ENCODE measurements at regions not wholly inside any gene's neighbourhood (a gene's known extent, or its start where the extent isn't known, plus 50 kb on each side); places are given as distances from the start of the nearest gene placed in this dataset.

DNA sequence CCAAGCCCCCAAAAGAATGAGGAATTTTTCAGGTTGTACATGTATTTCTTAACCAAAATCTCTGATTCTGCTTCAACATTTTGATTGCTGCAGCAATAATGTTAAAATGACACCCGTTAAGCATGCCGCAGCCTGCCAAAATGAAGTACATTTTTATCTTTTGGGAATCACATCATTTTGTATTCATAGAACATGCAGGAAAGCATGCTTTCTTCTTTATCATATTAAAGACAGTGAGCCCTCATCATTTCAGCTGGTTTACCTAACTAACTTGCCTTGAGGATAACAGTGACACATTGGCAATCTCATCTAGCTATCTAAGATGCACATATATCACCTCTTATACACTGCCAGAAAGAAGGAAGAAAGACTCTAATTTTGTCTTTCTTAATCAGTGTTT is 299.2 kb downstream of the LTN1 start:
- TF ChIP-seq, protein P1, sequence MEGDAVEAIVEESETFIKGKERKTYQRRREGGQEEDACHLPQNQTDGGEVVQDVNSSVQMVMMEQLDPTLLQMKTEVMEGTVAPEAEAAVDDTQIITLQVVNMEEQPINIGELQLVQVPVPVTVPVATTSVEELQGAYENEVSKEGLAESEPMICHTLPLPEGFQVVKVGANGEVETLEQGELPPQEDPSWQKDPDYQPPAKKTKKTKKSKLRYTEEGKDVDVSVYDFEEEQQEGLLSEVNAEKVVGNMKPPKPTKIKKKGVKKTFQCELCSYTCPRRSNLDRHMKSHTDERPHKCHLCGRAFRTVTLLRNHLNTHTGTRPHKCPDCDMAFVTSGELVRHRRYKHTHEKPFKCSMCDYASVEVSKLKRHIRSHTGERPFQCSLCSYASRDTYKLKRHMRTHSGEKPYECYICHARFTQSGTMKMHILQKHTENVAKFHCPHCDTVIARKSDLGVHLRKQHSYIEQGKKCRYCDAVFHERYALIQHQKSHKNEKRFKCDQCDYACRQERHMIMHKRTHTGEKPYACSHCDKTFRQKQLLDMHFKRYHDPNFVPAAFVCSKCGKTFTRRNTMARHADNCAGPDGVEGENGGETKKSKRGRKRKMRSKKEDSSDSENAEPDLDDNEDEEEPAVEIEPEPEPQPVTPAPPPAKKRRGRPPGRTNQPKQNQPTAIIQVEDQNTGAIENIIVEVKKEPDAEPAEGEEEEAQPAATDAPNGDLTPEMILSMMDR (IDR thresholded peaks at IDR 0.05; ENCODE audit: insufficient read depth, low read depth, low read length) = no peak
- TF ChIP-seq EZH2 (IDR thresholded peaks at IDR 0.05; ENCODE audit: insufficient read depth, low read length) = no peak
